Muscle layer of duodenum (tissue), 2 donors: ENCODE measurements at regions not wholly inside any gene's neighbourhood (a gene's known extent, or its start where the extent isn't known, plus 50 kb on each side); places are given as distances from the start of the nearest gene placed in this dataset.
A peak's percentile ranks its signal among the peaks of the same experiment; 100 is the strongest.

Experiments
- H3K27ac ChIP-seq: one replicate; pipeline ENCODE4 v1.7.0; 2013; ENCODE audit warnings: mild to moderate bottlenecking, low read length
- H3K27me3 ChIP-seq: one replicate; pipeline ENCODE4 v1.7.0; 2013; ENCODE audit warnings: low read depth, mild to moderate bottlenecking, control low read depth, low read length
- H3K36me3 ChIP-seq, 2 donors: one replicate each; pipeline ENCODE4 v1.7.0; 2013; ENCODE audit warnings: low read length in 2 of 2, control low read depth in 1 of 2, mild to moderate bottlenecking in 1 of 2; ENCODE audit not compliant: insufficient read depth in 2 of 2, control insufficient read depth in 1 of 2
- H3K4me1 ChIP-seq, 2 donors: one replicate each; pipeline ENCODE4 v1.7.0; 2013; ENCODE audit warnings: low read length in 2 of 2, mild to moderate bottlenecking in 2 of 2, control low read depth in 1 of 2, moderate library complexity in 1 of 2; ENCODE audit not compliant: insufficient read depth in 2 of 2, control insufficient read depth in 1 of 2
- H3K4me3 ChIP-seq, 2 donors: one replicate each; pipeline ENCODE4 v1.7.0; 2013; ENCODE audit warnings: low read length in 2 of 2, low read depth in 1 of 2, mild to moderate bottlenecking in 1 of 2
- H3K9me3 ChIP-seq, 2 donors: one replicate each; pipeline ENCODE4 v1.7.0; 2013; ENCODE audit warnings: low read length in 2 of 2, control low read depth in 1 of 2, mild to moderate bottlenecking in 1 of 2; ENCODE audit not compliant: control insufficient read depth in 1 of 2
- donor health status: healthy.

GRCh38 chr2:224209555-224210285 lies 170.6 kb upstream of the SERPINE2 start:
- H3K9me3 ChIP-seq: no peaks in the 10 kb centered on the region

GRCh38 chr2:224208443-224208842 lies 169.4 kb upstream of the SERPINE2 start:
- no peaks in the 10 kb centered on the region for H3K4me1 ChIP-seq
- no peaks in the 10 kb centered on the region for H3K27me3 ChIP-seq
- no peak overlapping the region for H3K4me3 ChIP-seq
- H3K9me3 ChIP-seq: no peaks in the 10 kb centered on the region
- no peaks in the 10 kb centered on the region for H3K36me3 ChIP-seq
- H3K27ac ChIP-seq: no peak overlapping the region

More at GRCh38 chr2:224209555-224210285, 170.6 kb upstream of the SERPINE2 start:
- Histone ChIP-seq H3K27ac (no peak overlapping the region), H3K27me3 (no peaks in the 10 kb centered on the region), H3K36me3 (no peaks in the 10 kb centered on the region), H3K4me3 (no peak overlapping the region), H3K4me1 (no peaks in the 10 kb centered on the region)

- no peaks in the 10 kb centered on the region for H3K4me1 ChIP-seq
- H3K9me3 ChIP-seq: no peaks in the 10 kb centered on the region
- no peak overlapping the region for H3K27ac ChIP-seq
- H3K4me3 ChIP-seq: no peak overlapping the region
- H3K36me3 ChIP-seq: no peaks in the 10 kb centered on the region
- no peaks in the 10 kb centered on the region for H3K27me3 ChIP-seq
Observed at GRCh38 chr2:224208007-224208406, 168.9 kb upstream of the SERPINE2 start.

GRCh38 chr2:224206816-224207215 lies 167.7 kb upstream of the SERPINE2 start:
- no peak overlapping the region for H3K27ac ChIP-seq
- H3K27me3 ChIP-seq: no peaks in the 10 kb centered on the region
- no peaks in the 10 kb centered on the region for H3K36me3 ChIP-seq
- H3K9me3 ChIP-seq: no peaks in the 10 kb centered on the region
- no peak overlapping the region for H3K4me3 ChIP-seq
- H3K4me1 ChIP-seq: no peaks in the 10 kb centered on the region

- Histone ChIP-seq H3K27ac (no peak overlapping the region), H3K4me1 (no peaks in the 10 kb centered on the region)
Observed at GRCh38 chr2:224202281-224202865, 163.3 kb upstream of the SERPINE2 start.

GRCh38 chr2:224198436-224198835 lies 159.3 kb upstream of the SERPINE2 start:
- Histone ChIP-seq H3K36me3 (no peaks in the 10 kb centered on the region), H3K4me3 (no peak overlapping the region), H3K4me1 (no peaks in the 10 kb centered on the region), H3K9me3 (no peaks in the 10 kb centered on the region), H3K27ac (no peak overlapping the region), H3K27me3 (no peaks in the 10 kb centered on the region)

More at GRCh38 chr2:224202281-224202865, 163.3 kb upstream of the SERPINE2 start:
- Histone ChIP-seq H3K9me3 (no peaks in the 10 kb centered on the region), H3K4me3 (no peak overlapping the region), H3K36me3 (no peaks in the 10 kb centered on the region), H3K27me3 (no peaks in the 10 kb centered on the region)

GRCh38 chr2:224196810-224197209 lies 157.7 kb upstream of the SERPINE2 start:
- H3K27ac ChIP-seq: no peak overlapping the region
- no peaks in the 10 kb centered on the region for H3K9me3 ChIP-seq

GRCh38 chr2:224195925-224196571 lies 157.0 kb upstream of the SERPINE2 start:
- Histone ChIP-seq H3K36me3 (no peaks in the 10 kb centered on the region), H3K9me3 (no peaks in the 10 kb centered on the region), H3K4me3 (no peak overlapping the region), H3K4me1 (no peaks in the 10 kb centered on the region), H3K27ac (peak overlapping the region; percentile 16), H3K27me3 (no peaks in the 10 kb centered on the region)

More at GRCh38 chr2:224196810-224197209, 157.7 kb upstream of the SERPINE2 start:
- Histone ChIP-seq H3K27me3 (no peaks in the 10 kb centered on the region), H3K4me3 (no peak overlapping the region), H3K36me3 (no peaks in the 10 kb centered on the region), H3K4me1 (no peaks in the 10 kb centered on the region)

- no peaks in the 10 kb centered on the region for H3K27me3 ChIP-seq
- no peak overlapping the region for H3K27ac ChIP-seq
- H3K9me3 ChIP-seq: no peaks in the 10 kb centered on the region
- H3K36me3 ChIP-seq: no peaks in the 10 kb centered on the region
- H3K4me1 ChIP-seq: no peaks in the 10 kb centered on the region
- no peak overlapping the region for H3K4me3 ChIP-seq
Observed at GRCh38 chr2:224194161-224194560, 155.1 kb upstream of the SERPINE2 start.

GRCh38 chr2:224191465-224191864 lies 152.4 kb upstream of the SERPINE2 start:
- Histone ChIP-seq H3K27me3 (no peaks in the 10 kb centered on the region), H3K4me3 (no peak overlapping the region), H3K27ac (no peak overlapping the region), H3K36me3 (no peaks in the 10 kb centered on the region), H3K9me3 (no peaks in the 10 kb centered on the region), H3K4me1 (no peaks in the 10 kb centered on the region)

- Histone ChIP-seq H3K36me3 (no peaks in the 10 kb centered on the region), H3K4me1 (no peaks in the 10 kb centered on the region), H3K4me3 (no peak overlapping the region), H3K27ac (no peak overlapping the region), H3K9me3 (no peaks in the 10 kb centered on the region), H3K27me3 (no peaks in the 10 kb centered on the region)
Observed at GRCh38 chr2:224190936-224191270, 151.8 kb upstream of the SERPINE2 start.
